MCF 10A (cell line): ENCODE measurements at regions not wholly inside any gene's neighbourhood (a gene's known extent, or its start where the extent isn't known, plus 50 kb on each side); places are given as distances from the start of the nearest gene placed in this dataset.
"Not testable (repeated sequence)": the region's sequence is repeated elsewhere in the genome, so short reads cannot be mapped to it uniquely, and the experiment has no call there.

Experiments used
- BruUV-seq: library from RNA; stranded (reverse); fragments of 400-500 nt; replicated peaks from 2 replicates; lab custom pipeline; 2021; lab: Mats Ljungman, UMichigan
- CTCF ChIA-PET: fragments of 300-600 bp; sonication (Branson Sonifier 250); formaldehyde crosslinking; extraction: SDS; loops from one replicate; lab custom pipeline; 2021; ENCODE audit warnings: antibody characterized with exemption, inconsistent platforms; lab: Yijun Ruan, JAX
- POLR2A ChIA-PET: fragments of 300-600, 350-650 bp; sonication (Branson Sonifier 250); formaldehyde crosslinking; extraction: SDS; loops from one replicate; lab custom pipeline; 2020; ENCODE audit warnings: antibody characterized with exemption, inconsistent platforms; lab: Yijun Ruan, JAX
- DNase-seq: peaks from one replicate; pipeline ENCODE4 v3.0.0-alpha.2; 2018; ENCODE audit not compliant: unreplicated experiment
- H3K27ac Mint-ChIP-seq: one replicate; pipeline ENCODE4 v1.8.0; 2022; ENCODE audit warnings: mild to moderate bottlenecking, low read depth, mixed read lengths; ENCODE audit not compliant: unreplicated experiment
- H3K27me3 Mint-ChIP-seq: one replicate; pipeline ENCODE4 v1.8.0; 2022; ENCODE audit warnings: mixed read lengths; ENCODE audit not compliant: insufficient read depth, unreplicated experiment
- H3K36me3 Mint-ChIP-seq: one replicate; pipeline ENCODE4 v1.8.0; 2022; ENCODE audit warnings: mild to moderate bottlenecking, moderate library complexity, mixed read lengths; ENCODE audit not compliant: insufficient read depth, unreplicated experiment
- H3K4me1 Mint-ChIP-seq: one replicate; pipeline ENCODE4 v1.8.0; 2022; ENCODE audit warnings: mixed read lengths; ENCODE audit not compliant: insufficient read depth, unreplicated experiment
- H3K4me3 Mint-ChIP-seq: one replicate; pipeline ENCODE4 v1.8.0; 2022; ENCODE audit warnings: mild to moderate bottlenecking, moderate library complexity, mixed read lengths; ENCODE audit not compliant: unreplicated experiment
- H3K9me3 Mint-ChIP-seq: one replicate; pipeline ENCODE4 v1.8.0; 2022; ENCODE audit warnings: mixed read lengths; ENCODE audit not compliant: unreplicated experiment
- intact Hi-C: fragments of 100-400 bp; cut with micrococcal nuclease; formaldehyde crosslinking; loops from 2 replicates; pipeline ENCODE4 v1.14.1; 2022
- TF ChIP-seq, protein P1 (sequence below): fragments of 200-600 bp; IDR thresholded peaks from one replicate; pipeline ENCODE4 v1.8.0; 2022; ENCODE audit warnings: antibody characterized with exemption, mild to moderate bottlenecking; ENCODE audit not compliant: unreplicated experiment

DNA sequence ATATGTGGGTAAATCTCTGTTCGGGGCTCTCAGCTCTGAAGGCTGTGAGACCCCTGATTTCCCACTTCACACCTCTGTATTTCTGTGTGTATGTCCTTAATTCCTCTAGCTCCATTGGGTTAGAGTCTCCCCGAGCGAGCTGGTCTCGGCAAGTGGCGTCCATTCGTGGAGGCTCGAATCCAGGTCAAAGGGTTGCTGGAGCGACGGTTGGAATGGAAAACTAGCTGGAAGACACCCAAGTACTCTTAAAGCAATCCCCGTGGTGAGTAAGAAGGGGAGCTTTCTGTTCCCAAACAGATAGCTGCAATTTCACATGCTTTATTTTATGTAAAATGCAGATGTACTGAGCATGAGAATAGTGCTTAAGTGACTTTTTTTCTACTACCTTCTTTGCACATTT lies 277.5 kb upstream of the SGCG start:
- no peaks in the 10 kb centered on the region for H3K9me3 Mint-ChIP-seq
- H3K27me3 Mint-ChIP-seq: no peaks in the 10 kb centered on the region
- DNase-seq: no peak
- no TSS peak for BruUV-seq
- ChIA-PET POLR2A (interaction anchor here (0.6 kb wide), 1 partner anchor 12 kb away, joined by 3 read pairs; no protein-coding TSS in a partner anchor), CTCF (interaction anchor here (0.6 kb wide), 1 partner anchor 25 kb away, joined by 3 read pairs; no protein-coding TSS in a partner anchor)
- no peak overlapping the region for H3K4me3 Mint-ChIP-seq
- intact Hi-C loops: no loop called here
- TF ChIP-seq, protein P1, sequence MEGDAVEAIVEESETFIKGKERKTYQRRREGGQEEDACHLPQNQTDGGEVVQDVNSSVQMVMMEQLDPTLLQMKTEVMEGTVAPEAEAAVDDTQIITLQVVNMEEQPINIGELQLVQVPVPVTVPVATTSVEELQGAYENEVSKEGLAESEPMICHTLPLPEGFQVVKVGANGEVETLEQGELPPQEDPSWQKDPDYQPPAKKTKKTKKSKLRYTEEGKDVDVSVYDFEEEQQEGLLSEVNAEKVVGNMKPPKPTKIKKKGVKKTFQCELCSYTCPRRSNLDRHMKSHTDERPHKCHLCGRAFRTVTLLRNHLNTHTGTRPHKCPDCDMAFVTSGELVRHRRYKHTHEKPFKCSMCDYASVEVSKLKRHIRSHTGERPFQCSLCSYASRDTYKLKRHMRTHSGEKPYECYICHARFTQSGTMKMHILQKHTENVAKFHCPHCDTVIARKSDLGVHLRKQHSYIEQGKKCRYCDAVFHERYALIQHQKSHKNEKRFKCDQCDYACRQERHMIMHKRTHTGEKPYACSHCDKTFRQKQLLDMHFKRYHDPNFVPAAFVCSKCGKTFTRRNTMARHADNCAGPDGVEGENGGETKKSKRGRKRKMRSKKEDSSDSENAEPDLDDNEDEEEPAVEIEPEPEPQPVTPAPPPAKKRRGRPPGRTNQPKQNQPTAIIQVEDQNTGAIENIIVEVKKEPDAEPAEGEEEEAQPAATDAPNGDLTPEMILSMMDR: no peak
- no peaks in the 10 kb centered on the region for H3K36me3 Mint-ChIP-seq
- no peaks in the 10 kb centered on the region for H3K4me1 Mint-ChIP-seq
- no peak overlapping the region for H3K27ac Mint-ChIP-seq

DNA sequence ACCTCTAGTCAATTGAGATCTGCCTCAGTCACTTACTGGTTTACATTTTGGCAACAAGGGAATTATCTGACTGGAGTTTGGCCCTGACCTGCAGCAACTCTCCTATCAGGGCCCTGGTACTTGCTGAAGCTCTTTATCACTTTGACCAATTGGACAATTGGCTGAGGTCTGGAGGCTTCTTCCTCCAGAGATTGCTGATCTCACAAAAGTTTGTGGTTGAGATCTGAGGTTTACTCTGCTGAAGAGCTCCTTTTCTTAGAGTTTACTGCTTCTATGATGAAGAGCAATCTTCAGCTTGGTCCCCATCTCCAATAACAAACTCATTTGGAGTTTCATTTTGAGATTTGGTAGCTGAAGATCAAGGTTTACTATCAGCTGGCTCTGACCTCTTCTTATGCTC lies 276.9 kb upstream of the SGCG start:
- POLR2A ChIA-PET: interaction anchor here (0.6 kb wide), 1 partner anchor 13 kb away, joined by 3 read pairs; no protein-coding TSS in a partner anchor
- Mint-ChIP-seq H3K36me3 (no peaks in the 10 kb centered on the region), H3K27me3 (no peaks in the 10 kb centered on the region), H3K4me1 (no peaks in the 10 kb centered on the region), H3K9me3 (no peaks in the 10 kb centered on the region), H3K4me3 (no peak overlapping the region), H3K27ac (no peak overlapping the region)
- TF ChIP-seq, protein P1: no peak
- no TSS peak for BruUV-seq
- CTCF ChIA-PET: no interaction called here
- no peak for DNase-seq
- intact Hi-C loops: no loop called here

DNA sequence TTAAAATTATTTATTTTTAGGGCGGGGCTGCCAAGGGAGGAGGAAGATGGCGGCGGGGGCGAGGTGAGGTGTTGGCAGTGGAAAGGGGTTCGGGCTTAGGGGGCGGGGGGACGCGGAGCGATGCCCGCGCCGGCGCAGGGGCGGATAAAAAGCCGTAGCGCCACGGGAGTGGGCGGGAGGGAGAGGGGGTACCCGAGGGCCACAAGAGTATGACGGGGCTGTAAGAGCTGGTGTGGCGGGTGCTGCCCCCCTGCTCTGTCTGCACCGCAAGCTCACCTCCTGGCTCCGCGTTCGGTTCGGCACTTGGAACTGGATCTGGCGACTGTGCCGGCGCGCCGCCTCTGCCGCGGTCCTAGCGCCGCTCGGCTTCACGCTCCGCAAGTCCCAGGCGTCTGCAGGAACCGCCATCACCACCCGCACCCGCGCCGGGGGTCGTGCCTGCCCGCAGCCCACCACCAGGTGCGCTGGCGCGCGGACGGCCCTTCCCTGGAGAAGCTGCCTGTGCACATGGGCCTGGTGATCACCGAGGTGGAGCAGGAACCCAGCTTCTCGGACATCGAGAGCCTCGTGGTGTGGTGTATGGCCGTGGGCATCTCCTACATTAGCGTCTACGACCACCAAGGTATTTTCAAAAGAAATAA lies 265.2 kb upstream of the SGCG start:
- TF ChIP-seq, protein P1: no peak
- no peaks in the 10 kb centered on the region for H3K9me3 Mint-ChIP-seq
- no peaks in the 10 kb centered on the region for H3K27me3 Mint-ChIP-seq
- H3K4me3 Mint-ChIP-seq: peak overlapping the region; percentile 76
- peak overlapping the region; percentile 16 for H3K27ac Mint-ChIP-seq
- BruUV-seq: no TSS peak
- POLR2A ChIA-PET: no interaction called here
- intact Hi-C loops: no loop called here
- H3K36me3 Mint-ChIP-seq: no peaks in the 10 kb centered on the region
- no peaks in the 10 kb centered on the region for H3K4me1 Mint-ChIP-seq
- CTCF ChIA-PET: no interaction called here
- peak; percentile 0 for DNase-seq

DNA sequence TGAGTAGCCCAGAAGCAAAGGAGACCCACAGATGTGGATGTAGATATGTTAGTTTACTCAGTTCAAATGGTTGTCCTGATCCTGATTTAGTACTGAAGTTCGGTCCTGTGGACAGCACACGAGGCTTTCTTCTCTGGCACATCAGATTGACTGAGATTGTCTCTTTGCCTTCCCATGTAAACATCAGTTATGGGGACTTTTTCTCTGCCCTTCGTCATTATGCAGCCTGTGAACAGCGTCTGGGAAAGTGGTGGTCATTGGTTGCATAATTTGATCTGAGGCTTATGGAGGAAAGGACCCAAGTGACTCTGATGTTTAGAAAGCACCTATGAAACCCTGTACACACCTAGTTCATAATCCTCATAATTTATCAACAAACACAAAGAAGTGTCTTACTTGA lies 264.5 kb upstream of the SGCG start:
- POLR2A ChIA-PET, H3K4me1 Mint-ChIP-seq, intact Hi-C loops, BruUV-seq, H3K36me3 Mint-ChIP-seq, DNase-seq, CTCF ChIA-PET, H3K27me3 Mint-ChIP-seq, H3K9me3 Mint-ChIP-seq, H3K27ac Mint-ChIP-seq: not testable (repeated sequence)
- peak overlapping the region; percentile 76 for H3K4me3 Mint-ChIP-seq
